Osteocyte (in vitro differentiated cells): ENCODE measurements at regions not wholly inside any gene's neighbourhood (a gene's known extent, or its start where the extent isn't known, plus 50 kb on each side); places are given as distances from the start of the nearest gene placed in this dataset.
"Not testable (repeated sequence)": the region's sequence is repeated elsewhere in the genome, so short reads cannot be mapped to it uniquely, and the experiment has no call there.

Source experiments
- DNase-seq: peaks from one replicate; pipeline ENCODE4 v3.0.0; 2021; ENCODE audit warnings: mixed read lengths; ENCODE audit not compliant: unreplicated experiment; ENCODE audit errors: extremely low spot score
- H3K27ac Mint-ChIP-seq: one replicate; pipeline ENCODE4 v1.8.0; 2021; ENCODE audit warnings: mild to moderate bottlenecking, mixed read lengths; ENCODE audit not compliant: unreplicated experiment
- H3K27me3 Mint-ChIP-seq: one replicate; pipeline ENCODE4 v1.8.0; 2021; ENCODE audit warnings: mixed read lengths; ENCODE audit not compliant: unreplicated experiment
- H3K36me3 Mint-ChIP-seq: one replicate; pipeline ENCODE4 v1.8.0; 2021; ENCODE audit warnings: mixed read lengths; ENCODE audit not compliant: unreplicated experiment
- H3K4me1 Mint-ChIP-seq: one replicate; pipeline ENCODE4 v1.8.0; 2021; ENCODE audit warnings: mixed read lengths; ENCODE audit not compliant: unreplicated experiment
- H3K4me3 Mint-ChIP-seq: one replicate; pipeline ENCODE4 v1.8.0; 2021; ENCODE audit warnings: mild to moderate bottlenecking, moderate library complexity, mixed read lengths; ENCODE audit not compliant: unreplicated experiment
- H3K9me3 Mint-ChIP-seq: one replicate; pipeline ENCODE4 v1.8.0; 2021; ENCODE audit warnings: mixed read lengths; ENCODE audit not compliant: unreplicated experiment
- CTCF ChIP-seq: fragments of 200-600 bp; sonication (generic); IDR thresholded peaks from 2 replicates; pipeline ENCODE4 v1.5.0; 2021; ENCODE audit warnings: antibody characterized with exemption, mild to moderate bottlenecking, moderate library complexity

GRCh38 chr2:185578322-185578721 is 160.3 kb upstream of the FSIP2 start:
- no peak for TF ChIP-seq CTCF
- H3K36me3 Mint-ChIP-seq: no peaks in the 10 kb centered on the region
- H3K4me1 Mint-ChIP-seq: no peaks in the 10 kb centered on the region
- peaks cover 7% of the 10 kb centered on the region for H3K9me3 Mint-ChIP-seq
- no peaks in the 10 kb centered on the region for H3K27me3 Mint-ChIP-seq
- no peak overlapping the region for H3K27ac Mint-ChIP-seq
- no peak for DNase-seq
- no peak overlapping the region for H3K4me3 Mint-ChIP-seq

GRCh38 chr2:185583058-185583816 is 155.4 kb upstream of the FSIP2 start:
- TF ChIP-seq CTCF: no peak
- no peak overlapping the region for H3K4me3 Mint-ChIP-seq
- no peak overlapping the region for H3K27ac Mint-ChIP-seq
- H3K9me3 Mint-ChIP-seq: peaks cover 18% of the 10 kb centered on the region
- H3K36me3 Mint-ChIP-seq: peaks cover 5% of the 10 kb centered on the region
- H3K4me1 Mint-ChIP-seq: no peaks in the 10 kb centered on the region
- DNase-seq: no peak
- H3K27me3 Mint-ChIP-seq: no peaks in the 10 kb centered on the region

- not testable (repeated sequence) for DNase-seq, H3K4me1 Mint-ChIP-seq, H3K4me3 Mint-ChIP-seq, H3K27ac Mint-ChIP-seq, H3K27me3 Mint-ChIP-seq, H3K36me3 Mint-ChIP-seq
- H3K9me3 Mint-ChIP-seq: peaks cover 18% of the 10 kb centered on the region
Observed at GRCh38 chr2:185585165-185585564, 153.4 kb upstream of the FSIP2 start.

- not testable (repeated sequence) for H3K4me1 Mint-ChIP-seq, H3K9me3 Mint-ChIP-seq, H3K27ac Mint-ChIP-seq, H3K27me3 Mint-ChIP-seq, DNase-seq, H3K4me3 Mint-ChIP-seq, H3K36me3 Mint-ChIP-seq
Observed at GRCh38 chr2:185591276-185591675, 147.3 kb upstream of the FSIP2 start.

- no peak overlapping the region for H3K4me3 Mint-ChIP-seq
- H3K9me3 Mint-ChIP-seq: no peaks in the 10 kb centered on the region
- H3K36me3 Mint-ChIP-seq: no peaks in the 10 kb centered on the region
- no peaks in the 10 kb centered on the region for H3K27me3 Mint-ChIP-seq
- DNase-seq: no peak
- no peaks in the 10 kb centered on the region for H3K4me1 Mint-ChIP-seq
- no peak for TF ChIP-seq CTCF
- H3K27ac Mint-ChIP-seq: no peak overlapping the region
Observed at GRCh38 chr2:185607945-185608344, 130.7 kb upstream of the FSIP2 start.

- DNase-seq: no peak
- Mint-ChIP-seq H3K9me3 (no peaks in the 10 kb centered on the region), H3K4me3 (no peak overlapping the region), H3K36me3 (no peaks in the 10 kb centered on the region), H3K27ac (no peak overlapping the region), H3K4me1 (no peaks in the 10 kb centered on the region), H3K27me3 (no peaks in the 10 kb centered on the region)
- peak; percentile 32 for TF ChIP-seq CTCF
Observed at GRCh38 chr2:185608799-185609198, 129.8 kb upstream of the FSIP2 start.
